Right lobe of liver (tissue), 6 donors: ENCODE measurements at regions not wholly inside any gene's neighbourhood (a gene's known extent, or its start where the extent isn't known, plus 50 kb on each side); places are given as distances from the start of the nearest gene placed in this dataset.
"Not testable (repeated sequence)": the region's sequence is repeated elsewhere in the genome, so short reads cannot be mapped to it uniquely, and the experiment has no call there.

Experiments used
- ATAC-seq, 4 donors: fragments of 200-7000 bp; cut with Tn5 transposase; one replicate each; pipeline ENCODE4 v1.9.1; 2020; ENCODE audit warnings: mild to moderate bottlenecking in 4 of 4, moderate library complexity in 4 of 4
- DNase-seq, 3 donors: peaks; one replicate each; pipeline ENCODE4 v3.0.0-alpha.2; 2020
- H3K27ac ChIP-seq, 3 donors: fragments of 200-600 bp; one replicate each; pipeline ENCODE4 v1.8.0; 2022
- H3K27me3 ChIP-seq, 2 donors: fragments of 200-600 bp; one replicate each; pipeline ENCODE4 v1.8.0; 2022
- H3K36me3 ChIP-seq, 4 donors: fragments of 200-600 bp; sonication (generic) in 1 of 4; one replicate each; pipeline versions ENCODE4 v1.5.1 to v1.8.0; 2017 to 2022; ENCODE audit warnings: control low read depth in 1 of 4
- H3K4me1 ChIP-seq, 4 donors: fragments of 200-600 bp; sonication (generic) in 1 of 4; one replicate each; pipeline versions ENCODE4 v1.5.1 to v1.8.0; 2017 to 2022; ENCODE audit warnings: control low read depth in 1 of 4
- H3K4me3 ChIP-seq, 3 donors: fragments of 200-600 bp; one replicate each; pipeline ENCODE4 v1.8.0; 2022
- H3K9me3 ChIP-seq, 4 donors: fragments of 200-600 bp; sonication (generic) in 1 of 4; one replicate each; pipeline versions ENCODE4 v1.5.1 to v1.8.0; 2017 to 2022; ENCODE audit warnings: control low read depth in 1 of 4
- POLR2A ChIP-seq: fragments of 450-650 bp; IDR thresholded peaks from one replicate; pipeline ENCODE4 v1.6.1; 2017; ENCODE audit warnings: antibody characterized with exemption, mild to moderate bottlenecking
- WGBS: methylation state at CpG from one replicate; pipeline ENCODE4 v1.1.6; 2018; ENCODE audit warnings: low coverage, low lambda C conversion rate; ENCODE audit not compliant: insufficient coverage; ENCODE audit errors: missing lambda C conversion rate; 5-methylcytosine and 5-hydroxymethylcytosine counted together
- intact Hi-C, 2 donors: fragments of 100-400 bp; cut with DNase I; formaldehyde crosslinking; loops; one replicate each; pipeline versions ENCODE4 v1.11.2 to v1.14.1; 2022
- TF ChIP-seq, protein P1 (sequence below), 4 donors: fragments of 200-600 bp in 3 of 4; fragments of 450-650 bp in 1 of 4; IDR thresholded peaks; one replicate each; pipeline versions ENCODE4 v1.5.1 to v1.8.0; 2016 to 2022; ENCODE audit warnings: antibody characterized with exemption in 4 of 4, mild to moderate bottlenecking in 2 of 4
- donor health status: DM: no; HTN: yes; CAD: no.
- donor health status: DM: no; HTN: no; CAD: no.
- donor health status: DM: no; HTN: no; CAD: no.
- donor health status: DM: no; HTN: yes; CAD: no.
- donor health status: DM: no; HTN: yes; CAD: no.

DNA sequence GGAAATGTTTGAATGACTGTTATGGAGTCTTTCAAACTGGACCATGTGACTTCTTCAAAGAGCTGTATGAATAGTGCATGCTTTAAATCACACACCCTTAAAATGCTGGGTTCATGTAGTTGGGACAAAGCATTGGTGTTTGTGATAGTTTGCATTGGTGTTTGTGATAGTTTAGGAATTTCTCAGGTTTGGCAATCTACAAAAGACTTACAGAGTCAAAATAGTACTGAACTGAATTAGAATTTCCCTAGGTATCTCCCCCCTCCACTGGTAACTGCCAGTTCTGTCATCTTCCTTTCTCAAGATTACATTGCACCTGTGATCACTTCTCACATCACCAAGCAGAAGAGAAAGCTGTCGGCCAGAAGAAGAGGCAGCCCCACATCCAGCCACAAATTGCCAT lies 261.1 kb downstream of the GATA3 start:
- Histone ChIP-seq H3K4me1 (no peaks in the 10 kb centered on the region), H3K36me3 (no peaks in the 10 kb centered on the region), H3K27me3 (peaks cover 0 to 4% of the 10 kb centered on the region in 2 donors), H3K4me3 (no peak overlapping the region), H3K27ac (no peak overlapping the region), H3K9me3 (no peaks in the 10 kb centered on the region)
- TF ChIP-seq, protein P1, sequence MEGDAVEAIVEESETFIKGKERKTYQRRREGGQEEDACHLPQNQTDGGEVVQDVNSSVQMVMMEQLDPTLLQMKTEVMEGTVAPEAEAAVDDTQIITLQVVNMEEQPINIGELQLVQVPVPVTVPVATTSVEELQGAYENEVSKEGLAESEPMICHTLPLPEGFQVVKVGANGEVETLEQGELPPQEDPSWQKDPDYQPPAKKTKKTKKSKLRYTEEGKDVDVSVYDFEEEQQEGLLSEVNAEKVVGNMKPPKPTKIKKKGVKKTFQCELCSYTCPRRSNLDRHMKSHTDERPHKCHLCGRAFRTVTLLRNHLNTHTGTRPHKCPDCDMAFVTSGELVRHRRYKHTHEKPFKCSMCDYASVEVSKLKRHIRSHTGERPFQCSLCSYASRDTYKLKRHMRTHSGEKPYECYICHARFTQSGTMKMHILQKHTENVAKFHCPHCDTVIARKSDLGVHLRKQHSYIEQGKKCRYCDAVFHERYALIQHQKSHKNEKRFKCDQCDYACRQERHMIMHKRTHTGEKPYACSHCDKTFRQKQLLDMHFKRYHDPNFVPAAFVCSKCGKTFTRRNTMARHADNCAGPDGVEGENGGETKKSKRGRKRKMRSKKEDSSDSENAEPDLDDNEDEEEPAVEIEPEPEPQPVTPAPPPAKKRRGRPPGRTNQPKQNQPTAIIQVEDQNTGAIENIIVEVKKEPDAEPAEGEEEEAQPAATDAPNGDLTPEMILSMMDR (IDR thresholded peaks at IDR 0.05) = no peak
- TF ChIP-seq POLR2A = no peak
- DNase-seq (no peak), ATAC-seq (no peak)
- intact Hi-C loops = no loop called here
- WGBS = 20% methylated on average over 1 of the region's 1 CpG

DNA sequence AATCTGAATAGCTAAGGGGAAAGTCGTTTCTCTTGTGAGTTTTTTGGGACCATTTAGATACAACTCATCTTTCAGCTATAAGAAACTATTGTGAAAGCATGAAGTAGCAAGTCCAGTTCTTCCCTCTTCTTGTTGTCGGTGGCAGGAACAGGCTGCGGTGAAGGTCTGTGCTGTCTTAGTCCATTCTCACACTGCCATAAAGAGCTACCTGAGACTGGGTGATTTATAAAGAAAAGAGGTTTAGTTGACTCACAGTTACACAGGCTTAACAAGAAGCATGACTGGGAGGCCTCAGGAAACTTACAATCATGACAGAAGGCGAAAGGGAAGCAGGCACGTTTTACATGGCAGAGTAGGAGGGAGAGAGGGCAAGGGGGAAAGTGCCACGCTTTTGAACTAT lies 261.8 kb downstream of the GATA3 start:
- H3K27ac ChIP-seq = no peak overlapping the region
- H3K9me3 ChIP-seq = no peaks in the 10 kb centered on the region
- ATAC-seq (no peak), DNase-seq (no peak)
- H3K36me3 ChIP-seq = no peaks in the 10 kb centered on the region
- no peak overlapping the region for H3K4me3 ChIP-seq
- H3K4me1 ChIP-seq = no peaks in the 10 kb centered on the region
- intact Hi-C loops = no loop called here
- WGBS = 33% methylated on average over 4 of the region's 6 CpGs
- TF ChIP-seq, protein P1 (IDR thresholded peaks at IDR 0.05) = no peak
- no peak for TF ChIP-seq POLR2A
- H3K27me3 ChIP-seq = peaks cover 0 to 4% of the 10 kb centered on the region in 2 donors

DNA sequence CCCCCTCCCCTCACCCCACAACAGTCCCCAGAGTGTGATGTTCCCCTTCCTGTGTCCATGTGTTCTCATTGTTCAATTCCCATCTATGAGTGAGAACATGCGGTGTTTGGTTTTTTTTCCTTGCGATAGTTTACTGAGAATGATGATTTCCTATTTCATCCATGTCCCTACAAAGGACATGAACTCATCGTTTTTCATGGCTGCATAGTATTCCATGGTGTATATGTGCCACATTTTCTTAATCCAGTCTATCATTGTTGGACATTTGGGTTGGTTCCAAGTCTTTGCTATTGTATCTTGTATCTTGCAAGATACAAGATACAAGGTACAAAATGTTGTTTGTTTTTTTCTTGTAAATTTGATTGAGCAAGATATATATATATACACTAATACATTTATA lies 263.9 kb downstream of the GATA3 start:
- H3K27me3 ChIP-seq, ATAC-seq, DNase-seq, H3K36me3 ChIP-seq, H3K4me3 ChIP-seq, H3K27ac ChIP-seq, H3K9me3 ChIP-seq, intact Hi-C loops, H3K4me1 ChIP-seq: not testable (repeated sequence)
- 61% methylated on average over 3 of the region's 3 CpGs for WGBS

DNA sequence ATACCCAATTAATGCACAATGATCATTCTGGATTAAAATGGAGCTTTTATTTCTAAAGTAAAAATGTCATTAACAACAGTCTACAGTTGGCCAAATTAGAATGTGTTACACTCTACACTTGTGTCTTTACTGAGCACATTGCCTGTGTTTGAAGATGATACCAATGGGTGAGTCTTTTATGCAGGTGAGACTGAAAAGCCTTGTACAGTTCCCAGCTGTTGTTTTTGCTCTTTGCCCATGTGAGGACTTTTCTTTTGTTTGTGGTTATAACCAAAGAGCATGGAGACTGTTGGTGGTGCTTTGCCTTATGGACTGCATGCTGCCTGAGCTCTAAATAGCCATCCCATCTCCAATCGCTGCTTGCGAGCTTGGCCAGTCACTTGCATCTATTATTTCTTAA lies 264.5 kb downstream of the GATA3 start:
- H3K9me3 ChIP-seq = no peaks in the 10 kb centered on the region
- no peak for ATAC-seq
- WGBS = 94% methylated on average over 2 of the region's 2 CpGs
- DNase-seq = no peak
- peaks cover 0 to 4% of the 10 kb centered on the region in 2 donors for H3K27me3 ChIP-seq
- H3K4me3 ChIP-seq = no peak overlapping the region
- no peaks in the 10 kb centered on the region for H3K4me1 ChIP-seq
- intact Hi-C loops = no loop called here
- H3K36me3 ChIP-seq = no peaks in the 10 kb centered on the region
- TF ChIP-seq, protein P1 (IDR thresholded peaks at IDR 0.05) = no peak
- TF ChIP-seq POLR2A = no peak
- no peak overlapping the region for H3K27ac ChIP-seq

DNA sequence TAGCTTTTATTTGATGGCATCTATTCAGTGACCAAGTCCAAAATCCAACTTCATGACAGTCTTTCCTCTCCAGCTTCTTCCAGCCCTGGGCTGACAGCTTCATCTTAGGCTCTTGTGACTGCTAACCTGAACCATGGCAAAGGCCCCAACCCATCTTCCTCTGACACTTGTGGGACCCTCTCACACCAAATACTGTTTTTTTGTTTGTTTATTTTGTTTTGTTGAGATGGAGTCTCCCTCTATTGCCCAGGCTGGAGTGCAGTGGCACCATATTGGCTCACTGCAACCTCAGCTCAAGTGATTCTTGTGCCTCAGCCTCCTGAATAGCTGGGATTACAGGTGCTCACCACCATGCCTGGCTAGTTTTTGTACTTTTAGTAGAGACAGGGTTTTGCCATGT lies 265.2 kb downstream of the GATA3 start:
- H3K9me3 ChIP-seq = no peaks in the 10 kb centered on the region
- no peak overlapping the region for H3K4me3 ChIP-seq
- DNase-seq (no peak), ATAC-seq (no peak)
- no peaks in the 10 kb centered on the region for H3K36me3 ChIP-seq
- TF ChIP-seq, protein P1 (IDR thresholded peaks at IDR 0.05) = no peak
- no peak for TF ChIP-seq POLR2A
- no peak overlapping the region for H3K27ac ChIP-seq
- H3K27me3 ChIP-seq = peaks cover 0 to 4% of the 10 kb centered on the region in 2 donors
- intact Hi-C loops = no loop called here
- no peaks in the 10 kb centered on the region for H3K4me1 ChIP-seq
